Nephron (organoid): ENCODE measurements at regions not wholly inside any gene's neighbourhood (a gene's known extent, or its start where the extent isn't known, plus 50 kb on each side); places are given as distances from the start of the nearest gene placed in this dataset.

Source experiments
- H3K27ac Mint-ChIP-seq, 3 experiments: 2 replicates each; pipeline ENCODE4 v1.8.0; 2020; ENCODE audit warnings: mixed read lengths in 3 of 3, mild to moderate bottlenecking in 2 of 3, moderate library complexity in 1 of 3
- H3K27me3 Mint-ChIP-seq: 2 replicates; pipeline ENCODE4 v1.8.0; 2021; ENCODE audit warnings: low read depth, mild to moderate bottlenecking, moderate library complexity, mixed read lengths
- H3K36me3 Mint-ChIP-seq: 2 replicates; pipeline ENCODE4 v1.8.0; 2020; ENCODE audit warnings: low read depth, mixed read lengths
- H3K4me1 Mint-ChIP-seq: 2 replicates; pipeline ENCODE4 v1.8.0; 2020; ENCODE audit warnings: mixed read lengths
- H3K4me3 Mint-ChIP-seq, 3 experiments: 2 replicates each; pipeline ENCODE4 v1.8.0; 2020; ENCODE audit warnings: mild to moderate bottlenecking in 3 of 3, mixed read lengths in 3 of 3, moderate library complexity in 2 of 3
- H3K9me3 Mint-ChIP-seq: 2 replicates; pipeline ENCODE4 v1.8.0; 2020; ENCODE audit warnings: mixed read lengths
- TF ChIP-seq, protein P1 (sequence below), 3 experiments: fragments of 200-600 bp; sonication (generic); IDR thresholded peaks; one replicate each; pipeline ENCODE4 v1.5.0; 2021; ENCODE audit warnings: antibody characterized with exemption in 3 of 3; ENCODE audit not compliant: unreplicated experiment in 3 of 3

DNA sequence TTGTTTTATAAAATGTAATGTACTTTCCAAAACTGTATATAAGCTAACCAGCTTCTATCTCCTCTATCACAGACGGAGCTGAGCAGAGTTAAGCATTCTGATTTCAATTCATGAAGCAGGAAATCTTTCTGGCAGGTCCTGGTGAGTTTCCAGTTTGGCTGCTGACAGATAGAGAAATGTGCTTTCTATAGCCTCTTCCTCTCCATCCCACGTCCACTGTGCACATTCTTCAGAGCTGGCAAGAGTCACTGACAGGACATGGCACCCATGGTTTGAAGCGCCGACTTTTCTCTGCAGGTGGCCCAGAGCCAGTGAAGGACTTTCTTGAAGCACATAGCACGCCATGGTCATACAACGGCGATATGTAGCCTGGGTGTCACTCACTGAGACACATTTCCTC, 52.3 kb upstream of the POU2F1 start:
- H3K9me3 Mint-ChIP-seq: no peaks in the 10 kb centered on the region
- H3K27ac Mint-ChIP-seq: no peak overlapping the region
- H3K4me3 Mint-ChIP-seq: no peak overlapping the region
- TF ChIP-seq, protein P1, sequence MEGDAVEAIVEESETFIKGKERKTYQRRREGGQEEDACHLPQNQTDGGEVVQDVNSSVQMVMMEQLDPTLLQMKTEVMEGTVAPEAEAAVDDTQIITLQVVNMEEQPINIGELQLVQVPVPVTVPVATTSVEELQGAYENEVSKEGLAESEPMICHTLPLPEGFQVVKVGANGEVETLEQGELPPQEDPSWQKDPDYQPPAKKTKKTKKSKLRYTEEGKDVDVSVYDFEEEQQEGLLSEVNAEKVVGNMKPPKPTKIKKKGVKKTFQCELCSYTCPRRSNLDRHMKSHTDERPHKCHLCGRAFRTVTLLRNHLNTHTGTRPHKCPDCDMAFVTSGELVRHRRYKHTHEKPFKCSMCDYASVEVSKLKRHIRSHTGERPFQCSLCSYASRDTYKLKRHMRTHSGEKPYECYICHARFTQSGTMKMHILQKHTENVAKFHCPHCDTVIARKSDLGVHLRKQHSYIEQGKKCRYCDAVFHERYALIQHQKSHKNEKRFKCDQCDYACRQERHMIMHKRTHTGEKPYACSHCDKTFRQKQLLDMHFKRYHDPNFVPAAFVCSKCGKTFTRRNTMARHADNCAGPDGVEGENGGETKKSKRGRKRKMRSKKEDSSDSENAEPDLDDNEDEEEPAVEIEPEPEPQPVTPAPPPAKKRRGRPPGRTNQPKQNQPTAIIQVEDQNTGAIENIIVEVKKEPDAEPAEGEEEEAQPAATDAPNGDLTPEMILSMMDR (IDR thresholded peaks at IDR 0.05; ENCODE audit: unreplicated experiment in 3 of 3): no peak
- H3K36me3 Mint-ChIP-seq: no peaks in the 10 kb centered on the region
- peaks cover 49% of the 10 kb centered on the region for H3K4me1 Mint-ChIP-seq
- H3K27me3 Mint-ChIP-seq: peaks cover 37% of the 10 kb centered on the region

DNA sequence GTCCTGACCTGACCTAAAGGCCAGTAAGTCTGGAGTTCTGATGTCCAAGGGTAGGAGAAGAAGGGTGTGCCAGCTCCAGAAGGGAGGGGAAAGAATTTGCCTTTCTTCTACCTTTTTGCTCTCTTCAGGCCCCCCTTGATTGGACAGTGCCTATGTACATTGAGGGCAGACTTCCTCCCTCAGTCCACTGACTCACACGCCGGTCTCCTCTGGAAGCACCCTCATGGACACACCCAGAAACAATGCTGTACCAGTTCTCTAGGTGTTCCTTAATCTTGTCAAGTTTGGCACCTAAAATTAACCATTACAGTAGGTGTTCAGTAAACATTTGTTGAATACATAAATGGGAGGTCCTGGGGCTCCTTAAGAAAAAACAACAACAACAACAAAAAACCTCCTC, 51.0 kb upstream of the POU2F1 start:
- Mint-ChIP-seq H3K9me3 (peaks cover 5% of the 10 kb centered on the region), H3K36me3 (no peaks in the 10 kb centered on the region), H3K27ac (no peak overlapping the region), H3K27me3 (peaks cover 42% of the 10 kb centered on the region), H3K4me3 (no peak overlapping the region), H3K4me1 (peaks cover 39% of the 10 kb centered on the region)
- TF ChIP-seq, protein P1 (IDR thresholded peaks at IDR 0.05; ENCODE audit: unreplicated experiment in 3 of 3): no peak
